Spleen (tissue), 7 donors: ENCODE measurements at regions not wholly inside any gene's neighbourhood (a gene's known extent, or its start where the extent isn't known, plus 50 kb on each side); places are given as distances from the start of the nearest gene placed in this dataset.

Source experiments
- CTCF ChIP-seq, 11 experiments: fragments of 200-600 bp in 7 of 11; fragments of 450-650 bp in 4 of 11; sonication (generic) in 4 of 11; IDR thresholded peaks in 8 of 11; conservative IDR thresholded peaks in 3 of 11; 1 replicate in 7 of 11; 2 replicates in 4 of 11; pipeline versions ENCODE4 v1.4.0 to v1.8.0; 2016 to 2021; ENCODE audit warnings: antibody characterized with exemption in 11 of 11, inconsistent platforms in 4 of 11, mild to moderate bottlenecking in 1 of 11
- POLR2A ChIP-seq, 3 donors: fragments of 450-650 bp; IDR thresholded peaks; one replicate each; pipeline ENCODE4 v1.5.1; 2017; ENCODE audit warnings: antibody characterized with exemption in 3 of 3, mild to moderate bottlenecking in 1 of 3
- POLR2AphosphoS5 ChIP-seq, 3 donors: sonication (generic); formaldehyde crosslinking; IDR thresholded peaks; one replicate each; pipeline ENCODE4 v1.5.1; 2017; ENCODE audit warnings: antibody characterized with exemption in 3 of 3
- donor health status: DM: no; HTN: no; CAD: no; lungs with moderate emphysema.
- donor health status: DM: no; HTN: no; CAD: no.
- donor health status: DM: no; HTN: no; CAD: no.

GRCh38 chr4:26029568-26030131, 115.6 kb downstream of the SMIM20 start:
- TF ChIP-seq CTCF (IDR thresholded peaks at IDR 0.05 in 8 of 11, conservative IDR thresholded peaks at IDR 0.05 in 3 of 11) (no peak), POLR2A (IDR thresholded peaks at IDR 0.05) (no peak), POLR2AphosphoS5 (IDR thresholded peaks at IDR 0.05) (no peak)
